Stomach (tissue), 4 donors: ENCODE measurements at regions not wholly inside any gene's neighbourhood (a gene's known extent, or its start where the extent isn't known, plus 50 kb on each side); places are given as distances from the start of the nearest gene placed in this dataset.

ENCODE experiments used
- CTCF ChIP-seq, 7 experiments: fragments of 450-650 bp in 4 of 7; fragments of 200-600 bp in 3 of 7; sonication (generic) in 3 of 7; IDR thresholded peaks; one replicate each; pipeline ENCODE4 v1.5.1; 2016 to 2019; ENCODE audit warnings: antibody characterized with exemption in 7 of 7, control low read depth in 2 of 7, mild to moderate bottlenecking in 1 of 7
- EP300 ChIP-seq: sonication (generic); formaldehyde crosslinking; IDR thresholded peaks from one replicate; pipeline ENCODE4 v1.6.1; 2017; ENCODE audit warnings: antibody characterized with exemption
- POLR2A ChIP-seq, 4 donors: fragments of 450-650 bp; IDR thresholded peaks; one replicate each; pipeline ENCODE4 v1.6.1; 2016; ENCODE audit warnings: antibody characterized with exemption in 4 of 4, control low read depth in 2 of 4, mild to moderate bottlenecking in 1 of 4, moderate library complexity in 1 of 4
- POLR2AphosphoS5 ChIP-seq, 3 donors: sonication (generic); formaldehyde crosslinking; IDR thresholded peaks; one replicate each; pipeline ENCODE4 v1.6.1; 2016; ENCODE audit warnings: antibody characterized with exemption in 3 of 3

GRCh38 chr7:128155100-128155740 is 85.9 kb upstream of the LEP start:
- TF ChIP-seq CTCF (IDR thresholded peaks at IDR 0.05) (no peak), POLR2A (IDR thresholded peaks at IDR 0.05) (no peak), EP300 (no peak), POLR2AphosphoS5 (IDR thresholded peaks at IDR 0.05) (no peak)
